IMR-90 (cell line): ENCODE measurements at regions not wholly inside any gene's neighbourhood (a gene's known extent, or its start where the extent isn't known, plus 50 kb on each side); places are given as distances from the start of the nearest gene placed in this dataset.

ENCODE experiments used
- ATAC-seq: fragments of 200-7000 bp; cut with Tn5 transposase; 2 replicates; pipeline ENCODE4 v1.9.1; 2020; ENCODE audit warnings: low read depth, mild to moderate bottlenecking, moderate library complexity
- BruUV-seq: library from RNA; stranded (reverse); fragments of 400-500 nt; replicated peaks from 2 replicates; lab custom pipeline; 2021; lab: Mats Ljungman, UMichigan
- CTCF ChIA-PET: fragments of 300-600 bp; formaldehyde crosslinking; extraction: SDS; loops from one replicate; lab custom pipeline; 2021; ENCODE audit warnings: antibody characterized with exemption; lab: Yijun Ruan, JAX
- POLR2A ChIA-PET: fragments of 300-600 bp; sonication (Branson Sonifier 250); formaldehyde crosslinking; loops from one replicate; lab custom pipeline; 2022; ENCODE audit warnings: antibody characterized with exemption; ENCODE audit not compliant: unreplicated experiment; lab: Charles Lee
- DNase-seq: peaks from one replicate; pipeline ENCODE4 v3.0.0; 2013
- H2AFZ ChIP-seq: replicated peaks from 2 replicates; pipeline ENCODE3; 2013; ENCODE audit warnings: low read length, mild to moderate bottlenecking; ENCODE audit not compliant: poor library complexity
- H2AK5ac ChIP-seq: 2 replicates; pipeline ENCODE4 v1.6.1; 2013; ENCODE audit warnings: low read depth, low read length, inconsistent platforms
- H2AK9ac ChIP-seq: replicated peaks from 2 replicates; pipeline ENCODE3; 2013; ENCODE audit warnings: mild to moderate bottlenecking, low read depth, low read length, moderate library complexity; ENCODE audit not compliant: poor library complexity
- H2BK120ac ChIP-seq: 2 replicates; pipeline ENCODE4 v1.6.1; 2013; ENCODE audit warnings: low read depth, low read length, inconsistent platforms
- H2BK15ac ChIP-seq: 3 replicates; pipeline ENCODE4 v1.6.1; 2013; ENCODE audit warnings: low read depth, low read length, inconsistent platforms
- H2BK20ac ChIP-seq: 2 replicates; pipeline ENCODE4 v1.6.1; 2013; ENCODE audit warnings: low read depth, mild to moderate bottlenecking, inconsistent platforms, low read length, moderate library complexity
- H2BK5ac ChIP-seq: 2 replicates; pipeline ENCODE4 v1.6.1; 2013; ENCODE audit warnings: mild to moderate bottlenecking, low read depth, low read length, inconsistent platforms; ENCODE audit not compliant: poor library complexity, severe bottlenecking
- H3K14ac ChIP-seq: replicated peaks from 2 replicates; pipeline ENCODE4 v1.6.1; 2013; ENCODE audit warnings: low read depth, low read length, inconsistent platforms
- H3K18ac ChIP-seq: 2 replicates; pipeline ENCODE4 v1.6.1; 2013; ENCODE audit warnings: low read depth, low read length, control low read depth
- H3K23ac ChIP-seq: 2 replicates; pipeline ENCODE4 v1.6.1; 2013; ENCODE audit warnings: low read depth, low read length, inconsistent platforms
- H3K27ac ChIP-seq: 2 replicates; pipeline ENCODE4 v1.5.1; 2013; ENCODE audit warnings: mild to moderate bottlenecking, control low read depth, low read length; ENCODE audit not compliant: insufficient read depth
- H3K27me3 ChIP-seq: 2 replicates; pipeline ENCODE4 v1.6.1; 2013; ENCODE audit warnings: low read length; ENCODE audit not compliant: control insufficient read depth, insufficient read depth
- H3K36me3 ChIP-seq: 2 replicates; pipeline ENCODE4 v1.6.1; 2013; ENCODE audit warnings: low read length, mixed read lengths; ENCODE audit not compliant: control insufficient read depth, insufficient read depth
- H3K4ac ChIP-seq: 2 replicates; pipeline ENCODE4 v1.6.1; 2013; ENCODE audit warnings: low read depth, low read length, inconsistent platforms
- H3K4me1 ChIP-seq: 2 replicates; pipeline ENCODE4 v1.6.1; 2013; ENCODE audit warnings: low read length, mixed read lengths; ENCODE audit not compliant: control insufficient read depth, insufficient read depth
- H3K4me2 ChIP-seq: 2 replicates; pipeline ENCODE4 v1.6.1; 2013; ENCODE audit warnings: low read depth, mild to moderate bottlenecking, control low read depth, low read length, moderate library complexity
- H3K4me3 ChIP-seq: 2 replicates; pipeline ENCODE4 v1.5.1; 2013; ENCODE audit warnings: low read depth, mild to moderate bottlenecking, control low read depth, low read length, moderate library complexity; ENCODE audit not compliant: insufficient read depth
- H3K56ac ChIP-seq: 2 replicates; pipeline ENCODE4 v1.6.1; 2013; ENCODE audit warnings: low read length, inconsistent platforms; ENCODE audit not compliant: insufficient read depth; ENCODE audit errors: extremely low read depth
- H3K79me1 ChIP-seq, 2 experiments: 2 replicates each; pipeline ENCODE4 v1.6.1; 2013; ENCODE audit warnings: low read length in 2 of 2, inconsistent platforms in 1 of 2, low read depth in 1 of 2
- H3K9ac ChIP-seq: 2 replicates; pipeline ENCODE4 v1.6.1; 2013; ENCODE audit warnings: low read depth, low read length, control low read depth
- H3K9me1 ChIP-seq: 2 replicates; pipeline ENCODE4 v1.6.1; 2013; ENCODE audit warnings: low read length, inconsistent platforms; ENCODE audit not compliant: insufficient read depth
- H3K9me3 ChIP-seq: 2 replicates; pipeline ENCODE4 v1.6.1; 2013; ENCODE audit warnings: low read length; ENCODE audit not compliant: control insufficient read depth, insufficient read depth
- H4K20me1 ChIP-seq: 2 replicates; pipeline ENCODE4 v1.6.1; 2013; ENCODE audit warnings: low read length, inconsistent platforms; ENCODE audit not compliant: insufficient read depth
- H4K5ac ChIP-seq: 2 replicates; pipeline ENCODE4 v1.6.1; 2013; ENCODE audit warnings: mild to moderate bottlenecking, low read depth, low read length, control low read depth
- H4K8ac ChIP-seq, 2 experiments: 2 replicates each; pipeline ENCODE4 v1.6.1; 2013; ENCODE audit warnings: low read depth in 2 of 2, low read length in 2 of 2, control low read depth in 1 of 2, inconsistent platforms in 1 of 2
- H4K91ac ChIP-seq: 2 replicates; pipeline ENCODE4 v1.6.1; 2013; ENCODE audit warnings: low read depth, low read length, inconsistent platforms; ENCODE audit not compliant: insufficient read depth
- BHLHE40 ChIP-seq: fragments of 150-350 bp; IDR thresholded peaks from 2 replicates; pipeline ENCODE4 v1.6.1; 2016; ENCODE audit warnings: mild to moderate bottlenecking, low read depth, low read length
- CHD1 ChIP-seq: IDR thresholded peaks from 2 replicates; pipeline ENCODE4 v1.6.1; 2012; ENCODE audit warnings: low read depth, low read length, improper control_type of control experiment
- FOS ChIP-seq: fragments of 150-350 bp; IDR thresholded peaks from 2 replicates; pipeline ENCODE4 v1.6.1; 2016; ENCODE audit warnings: low read depth, low read length
- MAFK ChIP-seq: IDR thresholded peaks from 2 replicates; pipeline ENCODE4 v1.6.1; 2012; ENCODE audit warnings: low read depth, low read length, improper control_type of control experiment
- MXI1 ChIP-seq: IDR thresholded peaks from 2 replicates; pipeline ENCODE4 v1.6.1; 2012; ENCODE audit warnings: low read depth, mild to moderate bottlenecking, low read length, moderate library complexity, borderline replicate concordance
- POLR2A ChIP-seq: IDR thresholded peaks from 2 replicates; pipeline ENCODE4 v1.6.1; 2012; ENCODE audit warnings: mild to moderate bottlenecking, low read depth, low read length
- RAD21 ChIP-seq: IDR thresholded peaks from 2 replicates; pipeline ENCODE4 v1.6.1; 2012; ENCODE audit warnings: low read length, improper control_type of control experiment
- RCOR1 ChIP-seq: IDR thresholded peaks from 2 replicates; pipeline ENCODE4 v1.6.1; 2012; ENCODE audit warnings: mild to moderate bottlenecking, low read length, improper control_type of control experiment; ENCODE audit not compliant: insufficient replicate concordance
- SMC3 ChIP-seq: fragments of 150-350 bp; IDR thresholded peaks from 2 replicates; pipeline ENCODE4 v1.6.1; 2016; ENCODE audit warnings: low read depth, mild to moderate bottlenecking, antibody characterized with exemption, low read length, moderate library complexity
- WGBS, 2 experiments: methylation state at CpG; one replicate each; pipeline versions ENCODE4 v1.1.5 to v1.1.7; 2013; ENCODE audit warnings: missing lambda C conversion rate in 2 of 2; ENCODE audit not compliant: insufficient read length in 1 of 2; ENCODE audit errors: extremely low coverage in 2 of 2; 5-methylcytosine and 5-hydroxymethylcytosine counted together
- dilution Hi-C: fragments of 300-500 bp; cut with HindIII; formaldehyde crosslinking; loops from one replicate; pipeline ENCODE4 v1.14.3; 2018; ENCODE audit warnings: low sequenced_read_pairs; ENCODE audit not compliant: unreplicated experiment
- in situ Hi-C: fragments of 300-500 bp; cut with MboI; formaldehyde crosslinking; loops from 3 replicates; pipeline ENCODE4 v1.14.3; 2019; ENCODE audit warnings: low sequenced_read_pairs, inconsistent platforms, mixed read lengths
- intact Hi-C: fragments of 100-400 bp; cut with micrococcal nuclease; formaldehyde crosslinking; loops from 2 replicates; pipeline ENCODE4 v1.10.0; 2022
- TF ChIP-seq, protein P1 (sequence below): conservative IDR thresholded peaks from 2 replicates; pipeline ENCODE4 v1.5.1; 2012; ENCODE audit warnings: mild to moderate bottlenecking, low read depth, low read length, improper control_type of control experiment
- TF ChIP-seq, protein P2 (sequence below): fragments of 150-350 bp; IDR thresholded peaks from 2 replicates; pipeline ENCODE4 v1.6.1; 2016; ENCODE audit warnings: low read depth, mild to moderate bottlenecking, low read length, moderate library complexity, borderline replicate concordance
- TF ChIP-seq, protein P3 (sequence below): fragments of 150-350 bp; IDR thresholded peaks from 2 replicates; pipeline ENCODE4 v1.6.1; 2017; ENCODE audit warnings: mild to moderate bottlenecking, antibody characterized with exemption, low read length, low read depth

DNA sequence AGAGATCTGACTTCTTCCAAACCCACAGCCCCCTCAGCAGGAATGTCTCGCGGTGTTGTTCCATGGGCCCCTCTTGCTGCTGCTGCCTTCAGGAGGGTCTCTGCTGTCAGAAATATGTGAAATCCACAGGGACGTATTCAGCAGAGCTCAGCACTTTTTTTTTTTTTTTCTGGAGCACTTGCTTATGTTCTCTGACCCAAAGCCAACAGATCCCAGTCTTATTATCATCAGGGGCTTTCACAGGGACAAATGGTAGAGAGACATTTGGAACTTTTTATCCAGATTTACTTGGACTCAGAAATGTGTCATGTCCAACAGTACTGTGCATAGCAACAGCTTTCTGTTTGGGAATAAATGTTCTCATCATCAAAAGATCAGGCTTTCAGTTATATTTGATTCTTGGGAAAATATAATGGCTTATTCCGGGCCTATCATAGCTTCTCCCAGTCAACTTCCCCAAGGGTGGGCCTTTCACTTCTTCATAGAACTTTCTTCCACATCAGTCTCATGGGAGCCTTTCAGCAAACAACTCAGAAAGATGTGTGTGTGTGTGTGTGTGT, 332.7 kb downstream of the ZNF536 start:
- in situ Hi-C loops = no loop called here
- Histone ChIP-seq H2BK120ac (no peak overlapping the region), H4K20me1 (no peaks in the 10 kb centered on the region), H3K9ac (no peak overlapping the region), H3K27me3 (no peaks in the 10 kb centered on the region), H3K4ac (no peak overlapping the region), H2AK5ac (no peak overlapping the region), H3K4me1 (no peaks in the 10 kb centered on the region), H3K4me2 (no peak overlapping the region), H2AFZ (no peak overlapping the region), H2AK9ac (no peak overlapping the region), H3K27ac (no peak overlapping the region), H3K14ac (no peak overlapping the region), H3K9me1 (no peaks in the 10 kb centered on the region), H3K4me3 (no peak overlapping the region), H3K56ac (no peak overlapping the region), H3K36me3 (no peaks in the 10 kb centered on the region), H3K79me1 (no peaks in the 10 kb centered on the region), H3K9me3 (no peaks in the 10 kb centered on the region), H2BK20ac (no peak overlapping the region), H4K5ac (no peak overlapping the region), H2BK5ac (no peak overlapping the region), H4K8ac (no peak overlapping the region), H3K18ac (no peak overlapping the region), H4K91ac (no peak overlapping the region), H2BK15ac (no peak overlapping the region), H3K23ac (no peak overlapping the region)
- dilution Hi-C loops = no loop called here
- intact Hi-C loops = no loop called here
- TF ChIP-seq, protein P1, sequence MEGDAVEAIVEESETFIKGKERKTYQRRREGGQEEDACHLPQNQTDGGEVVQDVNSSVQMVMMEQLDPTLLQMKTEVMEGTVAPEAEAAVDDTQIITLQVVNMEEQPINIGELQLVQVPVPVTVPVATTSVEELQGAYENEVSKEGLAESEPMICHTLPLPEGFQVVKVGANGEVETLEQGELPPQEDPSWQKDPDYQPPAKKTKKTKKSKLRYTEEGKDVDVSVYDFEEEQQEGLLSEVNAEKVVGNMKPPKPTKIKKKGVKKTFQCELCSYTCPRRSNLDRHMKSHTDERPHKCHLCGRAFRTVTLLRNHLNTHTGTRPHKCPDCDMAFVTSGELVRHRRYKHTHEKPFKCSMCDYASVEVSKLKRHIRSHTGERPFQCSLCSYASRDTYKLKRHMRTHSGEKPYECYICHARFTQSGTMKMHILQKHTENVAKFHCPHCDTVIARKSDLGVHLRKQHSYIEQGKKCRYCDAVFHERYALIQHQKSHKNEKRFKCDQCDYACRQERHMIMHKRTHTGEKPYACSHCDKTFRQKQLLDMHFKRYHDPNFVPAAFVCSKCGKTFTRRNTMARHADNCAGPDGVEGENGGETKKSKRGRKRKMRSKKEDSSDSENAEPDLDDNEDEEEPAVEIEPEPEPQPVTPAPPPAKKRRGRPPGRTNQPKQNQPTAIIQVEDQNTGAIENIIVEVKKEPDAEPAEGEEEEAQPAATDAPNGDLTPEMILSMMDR = no peak
- no peak for TF ChIP-seq MXI1
- no peak for TF ChIP-seq RCOR1
- TF ChIP-seq MAFK = no peak
- no peak for TF ChIP-seq FOS
- no peak for TF ChIP-seq CHD1
- TF ChIP-seq RAD21 = no peak
- TF ChIP-seq SMC3 = no peak
- TF ChIP-seq BHLHE40 = no peak
- TF ChIP-seq, protein P2, sequence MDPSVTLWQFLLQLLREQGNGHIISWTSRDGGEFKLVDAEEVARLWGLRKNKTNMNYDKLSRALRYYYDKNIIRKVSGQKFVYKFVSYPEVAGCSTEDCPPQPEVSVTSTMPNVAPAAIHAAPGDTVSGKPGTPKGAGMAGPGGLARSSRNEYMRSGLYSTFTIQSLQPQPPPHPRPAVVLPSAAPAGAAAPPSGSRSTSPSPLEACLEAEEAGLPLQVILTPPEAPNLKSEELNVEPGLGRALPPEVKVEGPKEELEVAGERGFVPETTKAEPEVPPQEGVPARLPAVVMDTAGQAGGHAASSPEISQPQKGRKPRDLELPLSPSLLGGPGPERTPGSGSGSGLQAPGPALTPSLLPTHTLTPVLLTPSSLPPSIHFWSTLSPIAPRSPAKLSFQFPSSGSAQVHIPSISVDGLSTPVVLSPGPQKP = no peak
- TF ChIP-seq, protein P3, sequence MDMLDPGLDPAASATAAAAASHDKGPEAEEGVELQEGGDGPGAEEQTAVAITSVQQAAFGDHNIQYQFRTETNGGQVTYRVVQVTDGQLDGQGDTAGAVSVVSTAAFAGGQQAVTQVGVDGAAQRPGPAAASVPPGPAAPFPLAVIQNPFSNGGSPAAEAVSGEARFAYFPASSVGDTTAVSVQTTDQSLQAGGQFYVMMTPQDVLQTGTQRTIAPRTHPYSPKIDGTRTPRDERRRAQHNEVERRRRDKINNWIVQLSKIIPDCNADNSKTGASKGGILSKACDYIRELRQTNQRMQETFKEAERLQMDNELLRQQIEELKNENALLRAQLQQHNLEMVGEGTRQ = no peak
- TF ChIP-seq POLR2A = no peak
- POLR2A ChIA-PET = no interaction called here
- DNase-seq = no peak
- BruUV-seq = no TSS peak
- WGBS, 2 experiments = no CpG with 5 or more reads among the region's 4 CpGs
- ATAC-seq = no peak
- CTCF ChIA-PET = interaction anchor here (0.6 kb wide), 1 partner anchor 947 kb away, joined by 3 read pairs; no protein-coding TSS in a partner anchor
